HUDEP-2 (cell line): ENCODE measurements at regions not wholly inside any gene's neighbourhood (a gene's known extent, or its start where the extent isn't known, plus 50 kb on each side); places are given as distances from the start of the nearest gene placed in this dataset.
A peak's percentile ranks its signal among the peaks of the same experiment; 100 is the strongest.
"Not testable (repeated sequence)": the region's sequence is repeated elsewhere in the genome, so short reads cannot be mapped to it uniquely, and the experiment has no call there.

Experiments
- DNase-seq, 76 experiments: peaks; one replicate each; lab custom pipeline; 2025; ENCODE audit not compliant: unreplicated experiment in 76 of 76; lab: John Stamatoyannopoulos, UW

- no peak for DNase-seq
These were observed 380.2 kb upstream of the ZFHX3 start for GRCh38 chr16:73428121-73428520.

GRCh38 chr16:73427164-73427563 is 379.2 kb upstream of the ZFHX3 start:
- no peak for DNase-seq

GRCh38 chr16:73426433-73427160 is 378.7 kb upstream of the ZFHX3 start:
- no peak for DNase-seq

DNA sequence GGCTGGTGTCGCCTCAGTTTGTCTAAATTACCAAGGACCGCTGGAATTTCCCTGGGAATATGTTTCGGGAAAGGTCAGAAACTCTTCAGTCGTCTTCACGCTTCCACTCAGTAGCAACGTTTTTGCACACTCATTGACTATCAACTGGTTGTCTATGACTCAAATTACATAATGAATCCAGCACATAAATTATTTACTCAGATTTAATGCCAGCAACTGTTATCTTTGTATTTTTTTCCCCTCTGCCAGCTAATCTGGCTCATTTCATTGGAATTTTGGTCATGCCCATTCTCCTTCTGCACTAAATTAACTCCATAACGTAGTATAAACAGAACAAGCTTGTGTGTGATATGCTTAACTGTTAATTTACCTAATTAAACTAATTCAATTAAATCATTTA is 372.7 kb upstream of the ZFHX3 start:
- DNase-seq, result no peak

- no peak for DNase-seq
These were observed 372.3 kb upstream of the ZFHX3 start for GRCh38 chr16:73420244-73420643.

- DNase-seq, result no peak
These were observed 370.8 kb upstream of the ZFHX3 start for GRCh38 chr16:73418691-73419090.

DNA sequence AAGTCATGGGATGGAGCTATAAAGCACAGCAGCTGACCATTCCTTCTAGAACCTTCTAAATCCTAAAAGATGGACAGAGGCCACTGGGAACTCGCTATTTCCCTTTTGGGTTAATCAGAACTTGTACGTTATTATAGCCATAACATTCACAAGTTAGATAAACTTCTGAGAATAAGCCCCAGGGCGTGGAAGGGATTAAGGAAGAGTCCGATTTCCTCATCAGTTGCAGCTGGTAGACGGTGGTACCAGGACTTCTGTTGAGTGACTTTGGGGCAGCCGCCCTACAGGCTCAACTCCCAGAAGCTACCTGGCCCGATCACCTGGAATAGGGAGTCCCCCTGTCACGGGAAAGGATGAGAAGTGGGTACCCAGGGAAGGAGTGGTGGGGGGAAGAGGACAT is 370.1 kb upstream of the ZFHX3 start:
- no peak for DNase-seq

- DNase-seq, result no peak
These were observed 367.4 kb upstream of the ZFHX3 start for GRCh38 chr16:73415286-73415685.

GRCh38 chr16:73414638-73415037 is 366.7 kb upstream of the ZFHX3 start:
- DNase-seq, result no peak

GRCh38 chr16:73413830-73414190 is 365.9 kb upstream of the ZFHX3 start:
- DNase-seq, result no peak

DNA sequence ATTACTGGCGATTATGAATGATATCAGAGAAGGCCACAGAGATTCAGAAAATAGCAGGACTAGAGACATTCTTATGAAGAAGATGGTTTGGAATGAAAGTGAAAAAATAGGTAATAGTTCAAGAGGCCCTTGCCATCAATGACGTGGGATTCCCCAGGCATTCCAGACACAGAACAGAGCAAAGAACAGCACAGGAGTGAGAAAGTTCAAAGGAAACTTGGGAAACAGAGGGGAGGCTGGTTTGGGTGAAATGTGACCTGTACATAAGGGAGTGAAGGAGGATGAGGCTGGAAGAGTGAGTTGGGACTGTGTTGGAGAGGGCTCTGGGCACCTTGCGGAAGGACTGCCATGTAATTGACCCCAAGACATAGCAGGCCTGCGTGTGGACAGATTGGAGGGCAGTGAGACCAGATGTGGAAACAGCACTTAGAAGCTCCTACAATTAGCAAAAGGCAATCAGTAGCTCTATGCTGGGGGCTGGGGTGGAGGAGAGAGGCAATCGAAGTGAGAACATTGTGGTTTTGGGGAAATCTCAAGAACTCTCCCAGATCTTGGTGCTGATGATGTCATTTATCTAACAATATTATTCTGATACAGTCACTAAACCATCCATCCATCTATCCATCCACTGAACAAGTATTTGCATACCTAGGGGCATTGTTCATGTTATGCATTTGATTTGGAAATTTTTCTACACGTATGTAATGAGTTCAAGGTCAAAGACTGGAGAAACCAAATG is 365.3 kb upstream of the ZFHX3 start:
- DNase-seq, result no peak

- no peak for DNase-seq
These were observed 364.5 kb upstream of the ZFHX3 start for GRCh38 chr16:73412416-73412815.

GRCh38 chr16:73408716-73409115 is 360.8 kb upstream of the ZFHX3 start:
- no peak for DNase-seq

DNA sequence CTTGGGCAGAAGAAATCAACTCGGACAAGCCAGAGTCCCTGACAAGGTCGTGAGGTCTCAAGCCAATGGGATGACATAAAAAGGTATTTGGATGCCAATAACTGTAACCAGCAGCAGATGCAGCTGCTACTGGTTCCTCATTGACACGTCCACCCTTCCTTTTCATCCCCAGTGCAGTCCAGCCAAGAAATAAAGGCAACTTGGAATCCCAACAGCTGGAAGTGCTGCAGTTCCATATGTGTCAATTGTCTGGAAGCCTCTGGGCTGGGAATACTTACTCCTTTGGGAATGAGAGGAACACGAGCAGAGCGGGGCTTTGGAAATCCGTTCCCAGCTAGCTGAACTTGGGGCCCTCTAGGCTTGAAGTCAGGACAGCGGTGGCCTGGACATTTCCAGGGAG is 360.4 kb upstream of the ZFHX3 start:
- no peak for DNase-seq

GRCh38 chr16:73405851-73406250 is 357.9 kb upstream of the ZFHX3 start:
- DNase-seq, result no peak

GRCh38 chr16:73404001-73404400 is 356.1 kb upstream of the ZFHX3 start:
- DNase-seq, result no peak

GRCh38 chr16:73403291-73403690 is 355.4 kb upstream of the ZFHX3 start:
- DNase-seq, result no peak

- DNase-seq, result no peak
These were observed 353.0 kb upstream of the ZFHX3 start for GRCh38 chr16:73400951-73401350.

DNA sequence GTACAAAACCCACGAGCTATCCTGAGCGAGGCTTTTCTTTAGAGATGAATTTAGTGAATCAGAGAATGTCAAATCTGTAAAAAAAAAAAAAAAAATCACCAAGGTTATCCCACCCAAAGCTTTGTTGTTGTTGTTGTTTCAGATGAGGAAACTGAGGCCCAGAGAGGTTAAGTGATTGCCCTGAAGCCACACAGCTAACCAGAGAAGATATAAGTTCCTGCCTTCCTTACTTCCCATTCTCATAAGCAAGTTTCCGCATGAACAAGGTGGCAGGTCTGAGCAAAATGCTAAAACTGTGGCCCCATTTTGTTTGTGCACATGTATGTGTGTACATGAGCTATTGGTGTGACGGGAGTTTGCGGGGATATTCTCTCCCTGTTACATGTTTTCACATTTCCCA is 352.1 kb upstream of the ZFHX3 start:
- no peak for DNase-seq

DNA sequence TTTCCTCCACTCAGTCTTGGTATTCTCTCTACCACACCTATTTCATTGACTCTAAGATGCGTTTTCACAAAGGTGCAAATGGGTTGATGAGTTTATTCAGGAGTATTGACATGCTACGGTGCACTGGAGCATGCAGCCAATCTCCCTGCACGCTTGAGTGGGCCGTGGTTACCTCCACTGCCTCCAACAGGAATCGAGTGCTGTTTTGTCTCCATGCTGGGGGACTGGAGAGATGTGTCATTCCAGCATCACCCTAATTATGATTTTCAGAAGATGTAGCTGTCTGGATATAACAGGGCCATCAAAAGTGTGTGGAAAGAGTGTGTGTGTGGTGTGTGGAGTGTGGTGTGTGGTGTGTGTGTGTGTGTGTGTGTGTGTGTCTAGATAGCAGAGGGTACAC is 351.6 kb upstream of the ZFHX3 start:
- DNase-seq, result no peak

- not testable (repeated sequence) for DNase-seq
These were observed 350.7 kb upstream of the ZFHX3 start for GRCh38 chr16:73398604-73399003.

- peak in 37 of 76 experiments; percentile 1 to 78 (median 23) for DNase-seq
These were observed 348.6 kb upstream of the ZFHX3 start for GRCh38 chr16:73396556-73396955.
